HCT116 (cell line): ENCODE measurements at regions not wholly inside any gene's neighbourhood (a gene's known extent, or its start where the extent isn't known, plus 50 kb on each side); places are given as distances from the start of the nearest gene placed in this dataset.

Experiments
- ATAC-seq: fragments of 200-7000 bp; cut with Tn5 transposase; 2 replicates; pipeline ENCODE4 v1.9.1; 2020; ENCODE audit warnings: mild to moderate bottlenecking, moderate library complexity
- BruUV-seq: library from RNA; stranded (reverse); fragments of 400-500 nt; replicated peaks from 2 replicates; lab custom pipeline; 2021; lab: Mats Ljungman, UMichigan
- CTCF ChIA-PET: fragments of 300-600 bp; sonication (Branson Sonifier 250); formaldehyde crosslinking; loops from one replicate; lab custom pipeline; 2021; ENCODE audit warnings: antibody characterized with exemption; lab: Charles Lee
- POLR2A ChIA-PET: fragments of 300-600, 350-600 bp; sonication (Branson Sonifier 250); formaldehyde crosslinking; loops from one replicate; lab custom pipeline; 2021; ENCODE audit warnings: antibody characterized with exemption; lab: Charles Lee
- RAD21 ChIA-PET, 2 experiments: fragments of 300-600 bp; sonication (Branson Sonifier 250); formaldehyde crosslinking; loops; one replicate each; lab custom pipeline; 2023; ENCODE audit warnings: low total read pairs in 2 of 2; ENCODE audit not compliant: uncharacterized antibody in 2 of 2, unreplicated experiment in 2 of 2, low non-redundant PET in 1 of 2; lab: Charles Lee
- DNase-seq: peaks from one replicate; pipeline ENCODE4 v3.0.0-alpha.2; 2010; ENCODE audit warnings: low read depth, low spot score
- H2AFZ ChIP-seq: fragments of 200-600 bp; shearing (Covaris generic), sonication (generic); 2 replicates; pipeline ENCODE4 v1.6.1; 2017; ENCODE audit warnings: low read depth, mixed run types, mixed read lengths, antibody characterized with exemption, low read length; ENCODE audit not compliant: poor library complexity, severe bottlenecking
- H3K27ac ChIP-seq: 2 replicates; pipeline ENCODE4 v1.5.1; 2012; ENCODE audit warnings: low read depth, low read length
- H3K27me3 ChIP-seq: fragments of 200-600 bp; sonication (generic); 2 replicates; pipeline ENCODE4 v1.6.1; 2016; ENCODE audit warnings: mixed run types, low read length, mixed read lengths; ENCODE audit not compliant: insufficient read depth
- H3K36me3 ChIP-seq, 2 experiments: fragments of 200-500 bp in 1 of 2; fragments of 200-600 bp in 1 of 2; sonication (Bioruptor generic) in 1 of 2; sonication (generic) in 1 of 2; 2 replicates each; pipeline versions ENCODE4 v1.5.1 to v1.6.1; 2014 to 2016; ENCODE audit warnings: low read length in 2 of 2, inconsistent platforms in 1 of 2, mixed read lengths in 1 of 2, mixed run types in 1 of 2; ENCODE audit not compliant: insufficient read depth in 2 of 2, control insufficient read depth in 1 of 2
- H3K4me1 ChIP-seq, 2 experiments: fragments of 200-600 bp in 1 of 2; sonication (generic) in 1 of 2; 2 replicates each; pipeline versions ENCODE4 v1.5.1 to v1.6.1; 2012 to 2017; ENCODE audit warnings: low read length in 2 of 2, inconsistent platforms in 1 of 2, mild to moderate bottlenecking in 1 of 2, mixed read lengths in 1 of 2, mixed run types in 1 of 2, moderate library complexity in 1 of 2; ENCODE audit not compliant: insufficient read depth in 2 of 2, control insufficient read depth in 1 of 2
- H3K4me2 ChIP-seq: fragments of 200-600 bp; sonication (generic); 2 replicates; pipeline ENCODE4 v1.6.1; 2017; ENCODE audit warnings: mixed run types, low read length, mixed read lengths
- H3K4me3 ChIP-seq, 2 experiments: fragments of 200-600 bp in 1 of 2; sonication (generic) in 1 of 2; replicated peaks in 1 of 2; 2 replicates each; pipeline ENCODE4 v1.5.1; 2011 to 2016; ENCODE audit warnings: low read length in 2 of 2, control low read depth in 1 of 2, low read depth in 1 of 2, mild to moderate bottlenecking in 1 of 2, mixed read lengths in 1 of 2, mixed run types in 1 of 2
- H3K79me2 ChIP-seq: fragments of 200-600 bp; sonication (generic); 2 replicates; pipeline ENCODE4 v1.6.1; 2017; ENCODE audit warnings: mild to moderate bottlenecking, mixed run types, low read length, moderate library complexity, mixed read lengths; ENCODE audit not compliant: insufficient read depth
- H3K9ac ChIP-seq: fragments of 200-600 bp; sonication (generic); 2 replicates; pipeline ENCODE4 v1.6.1; 2016; ENCODE audit warnings: low read length, mixed read lengths
- H3K9me2 ChIP-seq: fragments of 200-600 bp; sonication (generic), shearing (Covaris generic); 2 replicates; pipeline ENCODE4 v1.6.1; 2017; ENCODE audit warnings: mixed run types, mild to moderate bottlenecking, moderate library complexity; ENCODE audit not compliant: insufficient read depth
- H3K9me3 ChIP-seq, 2 experiments: fragments of 200-500 bp in 1 of 2; fragments of 200-600 bp in 1 of 2; sonication (Bioruptor generic) in 1 of 2; sonication (generic) in 1 of 2; 2 replicates each; pipeline ENCODE4 v1.6.1; 2014 to 2017; ENCODE audit warnings: low read length in 2 of 2, mixed read lengths in 2 of 2, inconsistent platforms in 1 of 2, low read depth in 1 of 2, mild to moderate bottlenecking in 1 of 2, mixed run types in 1 of 2, moderate library complexity in 1 of 2; ENCODE audit not compliant: control insufficient read depth in 1 of 2, insufficient read depth in 1 of 2
- H4K20me1 ChIP-seq: fragments of 200-600 bp; sonication (generic), shearing (Covaris generic); 2 replicates; pipeline ENCODE4 v1.6.1; 2017; ENCODE audit warnings: mixed run types, mild to moderate bottlenecking, moderate library complexity; ENCODE audit not compliant: insufficient read depth
- CEBPB ChIP-seq: IDR thresholded peaks from 2 replicates; pipeline ENCODE4 v1.6.1; 2012; ENCODE audit warnings: low read depth
- CTCF ChIP-seq, 3 experiments: fragments of 200-600 bp in 1 of 3; sonication (generic) in 1 of 3; IDR thresholded peaks in 2 of 3; conservative IDR thresholded peaks in 1 of 3; 2 replicates each; pipeline ENCODE4 v1.5.1; 2012 to 2017; ENCODE audit warnings: low read depth in 2 of 3, low read length in 2 of 3, antibody characterized with exemption in 1 of 3, borderline replicate concordance in 1 of 3, control low read depth in 1 of 3, mild to moderate bottlenecking in 1 of 3, mixed read lengths in 1 of 3, mixed run types in 1 of 3, moderate library complexity in 1 of 3; ENCODE audit not compliant: insufficient read depth in 1 of 3
- EZH2phosphoT487 ChIP-seq: fragments of 200-600 bp; IDR thresholded peaks from 2 replicates; pipeline ENCODE4 v1.6.1; 2018; ENCODE audit warnings: antibody characterized with exemption, borderline replicate concordance
- FOSL1 ChIP-seq: IDR thresholded peaks from 2 replicates; pipeline ENCODE4 v1.6.1; 2012; ENCODE audit warnings: low read depth
- POLR2AphosphoS5 ChIP-seq: IDR thresholded peaks from 2 replicates; pipeline ENCODE4 v1.6.1; 2011; ENCODE audit warnings: mild to moderate bottlenecking, low read depth, low read length, moderate library complexity
- SRF ChIP-seq: IDR thresholded peaks from 2 replicates; pipeline ENCODE4 v1.6.1; 2012; ENCODE audit warnings: low read depth
- TCF7L2 ChIP-seq: IDR thresholded peaks from 2 replicates; pipeline ENCODE4 v1.7.0; 2011; ENCODE audit warnings: borderline replicate concordance, inconsistent platforms; ENCODE audit not compliant: insufficient read depth, insufficient read length; ENCODE audit errors: extremely low read depth
- ZBTB33 ChIP-seq: IDR thresholded peaks from 2 replicates; pipeline ENCODE4 v1.6.1; 2011; ENCODE audit warnings: mild to moderate bottlenecking, low read length, moderate library complexity; ENCODE audit not compliant: insufficient replicate concordance; ENCODE audit errors: extremely low read depth
- intact Hi-C: fragments of 100-400 bp; cut with micrococcal nuclease; formaldehyde crosslinking; loops from 2 replicates; pipeline ENCODE4 v1.10.0; 2022
- TF ChIP-seq, protein P1 (sequence below): IDR thresholded peaks from 2 replicates; pipeline ENCODE4 v1.6.1; 2012; ENCODE audit warnings: low read depth
- TF ChIP-seq, protein P2 (sequence below): IDR thresholded peaks from 2 replicates; pipeline ENCODE4 v1.6.1; 2012

GRCh38 chr7:115827305-115828045 lies 203.1 kb downstream of the TFEC start (continued):
- TF ChIP-seq CTCF (IDR thresholded peaks at IDR 0.05 in 2 of 3, conservative IDR thresholded peaks at IDR 0.05 in 1 of 3; ENCODE audit: borderline replicate concordance in 1 of 3, insufficient read depth in 1 of 3, low read depth in 2 of 3, low read length in 2 of 3) (no peak), TCF7L2 (no peak), ZBTB33 (no peak), SRF (no peak), FOSL1 (no peak), EZH2phosphoT487 (no peak)

DNA sequence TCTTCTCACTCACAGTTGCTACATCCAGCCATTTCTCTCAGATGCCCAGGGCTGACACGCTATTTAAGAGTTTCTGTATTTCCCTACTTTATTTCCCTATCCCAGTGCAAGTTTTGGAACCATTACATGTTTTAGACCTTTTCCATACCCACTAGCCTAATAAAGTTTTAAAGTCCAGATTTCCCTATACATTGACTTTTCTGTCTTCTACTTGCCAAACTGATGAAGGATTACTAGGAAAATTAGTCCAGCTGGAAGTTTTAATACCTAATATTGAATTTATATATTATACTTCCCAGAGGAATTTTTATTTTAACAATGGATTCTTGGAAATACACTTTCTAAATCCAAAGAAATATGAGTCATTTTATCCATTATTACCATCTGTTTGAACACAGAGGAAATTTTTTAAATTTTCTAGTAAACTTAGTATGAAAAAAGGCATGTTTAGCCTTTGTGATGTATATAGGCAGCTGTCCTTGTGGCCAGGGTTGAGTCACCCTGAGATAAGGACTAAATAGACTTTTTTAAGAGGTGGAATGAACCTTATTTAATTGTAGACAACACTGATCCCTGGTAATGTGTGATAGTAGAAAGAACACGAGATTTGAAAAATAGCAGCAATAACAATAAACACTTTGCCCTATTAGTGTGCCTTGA lies 205.0 kb downstream of the TFEC start:
- H2AFZ ChIP-seq: no peak overlapping the region
- POLR2A ChIA-PET: no interaction called here
- no peak overlapping the region for H3K27ac ChIP-seq
- no peak for DNase-seq
- CTCF ChIA-PET: no interaction called here
- RAD21 ChIA-PET: no interaction called here
- H3K36me3 ChIP-seq: no peaks in the 10 kb centered on the region
- no peak for ATAC-seq
- H3K9ac ChIP-seq: no peak overlapping the region
- intact Hi-C loops: no loop called here
- no peaks in the 10 kb centered on the region for H3K4me1 ChIP-seq
- TF ChIP-seq TCF7L2: no peak
- TF ChIP-seq CEBPB: no peak
- TF ChIP-seq EZH2phosphoT487: no peak
- TF ChIP-seq, protein P1, sequence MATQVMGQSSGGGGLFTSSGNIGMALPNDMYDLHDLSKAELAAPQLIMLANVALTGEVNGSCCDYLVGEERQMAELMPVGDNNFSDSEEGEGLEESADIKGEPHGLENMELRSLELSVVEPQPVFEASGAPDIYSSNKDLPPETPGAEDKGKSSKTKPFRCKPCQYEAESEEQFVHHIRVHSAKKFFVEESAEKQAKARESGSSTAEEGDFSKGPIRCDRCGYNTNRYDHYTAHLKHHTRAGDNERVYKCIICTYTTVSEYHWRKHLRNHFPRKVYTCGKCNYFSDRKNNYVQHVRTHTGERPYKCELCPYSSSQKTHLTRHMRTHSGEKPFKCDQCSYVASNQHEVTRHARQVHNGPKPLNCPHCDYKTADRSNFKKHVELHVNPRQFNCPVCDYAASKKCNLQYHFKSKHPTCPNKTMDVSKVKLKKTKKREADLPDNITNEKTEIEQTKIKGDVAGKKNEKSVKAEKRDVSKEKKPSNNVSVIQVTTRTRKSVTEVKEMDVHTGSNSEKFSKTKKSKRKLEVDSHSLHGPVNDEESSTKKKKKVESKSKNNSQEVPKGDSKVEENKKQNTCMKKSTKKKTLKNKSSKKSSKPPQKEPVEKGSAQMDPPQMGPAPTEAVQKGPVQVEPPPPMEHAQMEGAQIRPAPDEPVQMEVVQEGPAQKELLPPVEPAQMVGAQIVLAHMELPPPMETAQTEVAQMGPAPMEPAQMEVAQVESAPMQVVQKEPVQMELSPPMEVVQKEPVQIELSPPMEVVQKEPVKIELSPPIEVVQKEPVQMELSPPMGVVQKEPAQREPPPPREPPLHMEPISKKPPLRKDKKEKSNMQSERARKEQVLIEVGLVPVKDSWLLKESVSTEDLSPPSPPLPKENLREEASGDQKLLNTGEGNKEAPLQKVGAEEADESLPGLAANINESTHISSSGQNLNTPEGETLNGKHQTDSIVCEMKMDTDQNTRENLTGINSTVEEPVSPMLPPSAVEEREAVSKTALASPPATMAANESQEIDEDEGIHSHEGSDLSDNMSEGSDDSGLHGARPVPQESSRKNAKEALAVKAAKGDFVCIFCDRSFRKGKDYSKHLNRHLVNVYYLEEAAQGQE: no peak
- TF ChIP-seq SRF: no peak
- TF ChIP-seq FOSL1: no peak
- TF ChIP-seq, protein P2, sequence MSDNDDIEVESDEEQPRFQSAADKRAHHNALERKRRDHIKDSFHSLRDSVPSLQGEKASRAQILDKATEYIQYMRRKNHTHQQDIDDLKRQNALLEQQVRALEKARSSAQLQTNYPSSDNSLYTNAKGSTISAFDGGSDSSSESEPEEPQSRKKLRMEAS: no peak
- no peak for TF ChIP-seq POLR2AphosphoS5
- no peaks in the 10 kb centered on the region for H4K20me1 ChIP-seq
- no peaks in the 10 kb centered on the region for H3K9me2 ChIP-seq
- H3K9me3 ChIP-seq: no peaks in the 10 kb centered on the region
- H3K4me2 ChIP-seq: no peak overlapping the region
- BruUV-seq: no TSS peak
- H3K27me3 ChIP-seq: no peaks in the 10 kb centered on the region
- no peaks in the 10 kb centered on the region for H3K79me2 ChIP-seq
- H3K4me3 ChIP-seq: no peak overlapping the region
